ENCODE measurements at regions not wholly inside any gene's neighbourhood (a gene's known extent, or its start where the extent isn't known, plus 50 kb on each side); places are given as distances from the start of the nearest gene placed in this dataset.

DNA sequence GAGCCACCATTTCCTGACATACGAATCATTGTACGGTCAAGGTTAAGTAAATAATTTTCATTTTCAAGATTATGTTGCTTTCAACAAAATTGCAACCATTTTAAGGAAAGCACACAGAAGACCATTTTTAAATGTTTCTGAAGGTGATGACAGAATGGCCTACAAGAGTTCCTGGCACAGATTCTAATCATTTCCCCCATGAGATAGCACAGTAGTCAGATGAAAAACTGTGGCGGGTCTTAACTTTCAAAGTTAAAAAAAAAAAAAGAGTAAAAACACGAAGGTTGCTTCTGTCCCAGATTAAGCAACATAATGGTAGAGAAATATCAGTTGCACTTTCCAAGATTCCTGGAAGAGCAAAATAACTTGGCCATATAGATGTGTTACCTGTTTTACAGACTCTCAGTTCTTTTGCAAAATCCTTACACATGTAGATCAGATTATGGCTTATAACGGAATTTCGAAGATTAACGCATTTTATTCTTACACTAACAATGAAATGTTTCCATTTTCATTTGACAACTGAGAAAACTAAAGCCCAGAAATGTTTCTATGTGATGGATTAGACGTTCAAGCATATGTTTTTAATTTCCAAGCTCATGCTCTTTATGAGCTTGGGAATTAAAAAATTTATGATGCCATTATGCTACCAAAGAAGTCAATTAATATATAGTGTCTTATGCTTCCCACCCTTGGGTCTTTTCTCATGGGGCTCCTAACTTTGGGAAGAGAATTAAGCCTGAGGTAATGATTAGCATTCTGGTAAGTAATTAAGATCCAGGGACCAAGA lies 335.1 kb upstream of the CLNK start:
- H3K4me1 ChIP-seq (replicated peaks in 1 of 4; ENCODE audit: control insufficient read depth in 3 of 4, insufficient read depth in 4 of 4, low read length in 3 of 4), result no peaks in the 10 kb centered on the region
- H3K27me3 ChIP-seq (replicated peaks in 1 of 4; ENCODE audit: control insufficient read depth in 3 of 4, extremely low read depth in 1 of 4, insufficient read depth in 3 of 4, low read length in 3 of 4), result peaks cover 0 to 2% (median 0%) of the 10 kb centered on the region in 4 experiments; a peak in 1 of 7 replicates
- H3K4me3 ChIP-seq (ENCODE audit: extremely low read depth in 1 of 4, insufficient read depth in 2 of 4, low read depth in 3 of 4, low read length in 4 of 4), result no peak overlapping the region
- no peak overlapping the region for H4K91ac ChIP-seq (replicated peaks; ENCODE audit: insufficient read length, low read length)
- H3K23ac ChIP-seq (ENCODE audit: insufficient read length), result no peak overlapping the region
- H2BK15ac ChIP-seq (ENCODE audit: low read length), result no peak overlapping the region
- no peaks in the 10 kb centered on the region for H3K23me2 ChIP-seq (ENCODE audit: low read depth, low read length)
- H2AFZ ChIP-seq (ENCODE audit: low read length), result no peak overlapping the region
- no peak for DNase-seq (ENCODE audit: low read depth in 1 of 2, low spot score in 2 of 2)
- ChIA-PET CTCF (ENCODE audit: partially characterized antibody) (no interaction called here), POLR2A (ENCODE audit: partially characterized antibody) (no interaction called here)
- WGBS, 2 experiments (ENCODE audit: extremely low coverage in 1 of 2, insufficient coverage in 1 of 2, insufficient read length in 1 of 2, insufficient replicate concordance in 2 of 2, low coverage in 1 of 2, low lambda C conversion rate in 2 of 2, missing lambda C conversion rate in 1 of 2), result 92% methylated on average over 8 of the region's 8 CpGs; no CpG with 5 or more reads in 1 of the 2 experiments
- H4K8ac ChIP-seq (ENCODE audit: extremely low read depth, insufficient read depth, low read length), result no peak overlapping the region
- no peak overlapping the region for H2AK5ac ChIP-seq (ENCODE audit: low read depth, low read length)
- no peaks in the 10 kb centered on the region for H3K79me2 ChIP-seq (ENCODE audit: control insufficient read depth in 1 of 2, insufficient read depth in 2 of 2, low read length in 2 of 2)
- no peaks in the 10 kb centered on the region for H3K79me1 ChIP-seq (ENCODE audit: low read depth, low read length)
- FAIRE-seq, result no peak
- no peak overlapping the region for H3K14ac ChIP-seq (ENCODE audit: insufficient read length)
- H2BK120ac ChIP-seq (replicated peaks; ENCODE audit: low read depth, low read length), result no peak overlapping the region
- no peak overlapping the region for H3K18ac ChIP-seq (ENCODE audit: extremely low read depth, low read length)
- H3K56ac ChIP-seq (replicated peaks; ENCODE audit: insufficient read length, low read depth, low read length), result no peak overlapping the region
- H2BK5ac ChIP-seq (ENCODE audit: low read depth, low read length), result no peak overlapping the region
- no peaks in the 10 kb centered on the region for H3K36me3 ChIP-seq (ENCODE audit: control insufficient read depth in 2 of 4, insufficient read depth in 4 of 4, low read length in 3 of 4)
- H3K27ac ChIP-seq (ENCODE audit: low read depth, low read length), result no peak overlapping the region
- H2BK20ac ChIP-seq (ENCODE audit: low read length), result no peak overlapping the region
- no peak overlapping the region for H3K4ac ChIP-seq (replicated peaks; ENCODE audit: insufficient read length, low read depth, low read length)
- no peak overlapping the region for H3K4me2 ChIP-seq (ENCODE audit: insufficient read depth in 1 of 2, low read depth in 2 of 2, low read length in 2 of 2)
- no peaks in the 10 kb centered on the region for H4K20me1 ChIP-seq (replicated peaks in 1 of 2; ENCODE audit: control insufficient read depth in 1 of 2, insufficient read depth in 2 of 2, low read length in 2 of 2)
- H2BK12ac ChIP-seq (ENCODE audit: low read depth, low read length), result no peak overlapping the region
- no peaks in the 10 kb centered on the region for H3K9me3 ChIP-seq (ENCODE audit: insufficient read depth in 2 of 2, low read depth in 1 of 2, low read length in 1 of 2)
- H3K9ac ChIP-seq (replicated peaks in 1 of 4; ENCODE audit: extremely low read depth in 1 of 4, low read depth in 3 of 4, low read length in 3 of 4), result no peak overlapping the region
- H4K5ac ChIP-seq (ENCODE audit: insufficient read length, low read depth, low read length), result no peak overlapping the region
- TF ChIP-seq KDM5A (IDR thresholded peaks at IDR 0.05; ENCODE audit: low read length) (no peak), TAF7 (optimal IDR thresholded peaks at IDR 0.05; ENCODE audit: borderline replicate concordance, low read depth, low read length) (no peak), SUZ12 (IDR thresholded peaks at IDR 0.05; ENCODE audit: low read length) (no peak), SAP30 (IDR thresholded peaks at IDR 0.05; ENCODE audit: insufficient read depth, insufficient replicate concordance, low read length) (no peak), RXRA (IDR thresholded peaks at IDR 0.05; ENCODE audit: insufficient read depth, low read depth, low read length) (no peak), ZNF274 (IDR thresholded peaks at IDR 0.05; ENCODE audit: borderline replicate concordance, extremely low read depth, low read length) (no peak), SP1 (IDR thresholded peaks at IDR 0.05; ENCODE audit: low read depth, low read length) (no peak), FOSL1 (IDR thresholded peaks at IDR 0.05; ENCODE audit: insufficient read depth, low read depth, low read length) (no peak)
- TF ChIP-seq, protein P1, sequence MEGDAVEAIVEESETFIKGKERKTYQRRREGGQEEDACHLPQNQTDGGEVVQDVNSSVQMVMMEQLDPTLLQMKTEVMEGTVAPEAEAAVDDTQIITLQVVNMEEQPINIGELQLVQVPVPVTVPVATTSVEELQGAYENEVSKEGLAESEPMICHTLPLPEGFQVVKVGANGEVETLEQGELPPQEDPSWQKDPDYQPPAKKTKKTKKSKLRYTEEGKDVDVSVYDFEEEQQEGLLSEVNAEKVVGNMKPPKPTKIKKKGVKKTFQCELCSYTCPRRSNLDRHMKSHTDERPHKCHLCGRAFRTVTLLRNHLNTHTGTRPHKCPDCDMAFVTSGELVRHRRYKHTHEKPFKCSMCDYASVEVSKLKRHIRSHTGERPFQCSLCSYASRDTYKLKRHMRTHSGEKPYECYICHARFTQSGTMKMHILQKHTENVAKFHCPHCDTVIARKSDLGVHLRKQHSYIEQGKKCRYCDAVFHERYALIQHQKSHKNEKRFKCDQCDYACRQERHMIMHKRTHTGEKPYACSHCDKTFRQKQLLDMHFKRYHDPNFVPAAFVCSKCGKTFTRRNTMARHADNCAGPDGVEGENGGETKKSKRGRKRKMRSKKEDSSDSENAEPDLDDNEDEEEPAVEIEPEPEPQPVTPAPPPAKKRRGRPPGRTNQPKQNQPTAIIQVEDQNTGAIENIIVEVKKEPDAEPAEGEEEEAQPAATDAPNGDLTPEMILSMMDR (IDR thresholded peaks at IDR 0.05; ENCODE audit: control extremely low read depth in 1 of 3, insufficient read depth in 1 of 3, low read depth in 1 of 3, low read length in 3 of 3), result no peak
- TF ChIP-seq, protein P2, sequence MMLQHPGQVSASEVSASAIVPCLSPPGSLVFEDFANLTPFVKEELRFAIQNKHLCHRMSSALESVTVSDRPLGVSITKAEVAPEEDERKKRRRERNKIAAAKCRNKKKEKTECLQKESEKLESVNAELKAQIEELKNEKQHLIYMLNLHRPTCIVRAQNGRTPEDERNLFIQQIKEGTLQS (IDR thresholded peaks at IDR 0.05; ENCODE audit: insufficient read depth, low read depth, low read length), result no peak

Data from H1 (cell line).